GM21529 (cell line): ENCODE measurements at regions not wholly inside any gene's neighbourhood (a gene's known extent, or its start where the extent isn't known, plus 50 kb on each side); places are given as distances from the start of the nearest gene placed in this dataset.

Source experiments
- ATAC-seq: cut with Tn5 transposase; IDR thresholded peaks from one replicate; pipeline ENCODE4 v1.9.1; 2021; ENCODE audit not compliant: unreplicated experiment

- no peak for ATAC-seq
Observed at GRCh38 chr13:97057176-97057575, 62.9 kb upstream of the OXGR1 start.

DNA sequence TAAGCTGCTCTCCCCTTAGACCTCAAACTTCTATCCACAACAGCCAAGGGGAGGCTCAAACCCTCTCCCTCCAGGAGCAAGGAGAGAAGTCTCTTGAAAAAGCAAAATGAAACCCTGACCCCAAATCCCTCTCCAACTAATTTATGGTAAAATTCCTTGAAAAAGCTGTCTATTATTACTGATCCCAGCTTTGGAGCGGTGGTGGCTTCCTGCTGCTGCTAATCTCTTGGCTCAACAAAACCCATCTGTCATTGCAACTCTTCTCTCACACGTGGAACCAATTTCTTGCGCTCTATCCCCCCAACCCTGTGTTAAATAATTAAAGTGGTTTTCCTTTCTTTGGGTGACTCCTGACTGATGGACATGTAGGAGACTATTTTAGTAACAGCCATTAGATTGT lies 64.1 kb upstream of the OXGR1 start:
- ATAC-seq: no peak

DNA sequence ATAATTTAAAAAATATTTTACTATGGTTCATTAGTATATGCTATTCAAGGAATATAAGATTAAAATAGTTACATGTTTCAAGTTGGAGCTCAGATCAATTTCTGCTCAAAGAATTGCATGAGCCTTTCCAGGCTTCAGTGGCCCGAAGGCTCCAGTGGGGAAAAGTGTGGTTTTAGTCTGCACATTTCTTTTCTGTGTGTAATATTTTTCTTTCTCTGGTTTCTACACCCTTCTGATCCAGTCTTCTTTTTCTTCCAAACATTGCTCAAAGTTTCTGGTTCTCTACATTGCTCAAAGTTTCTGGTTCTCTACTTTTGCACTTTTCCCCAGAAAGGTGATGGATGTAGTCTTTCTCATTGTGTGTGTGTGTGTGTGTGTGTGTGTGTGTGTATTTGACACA lies 64.7 kb upstream of the OXGR1 start:
- ATAC-seq: no peak

- no peak for ATAC-seq
Observed at GRCh38 chr13:97067017-97067895, 73.0 kb upstream of the OXGR1 start.

DNA sequence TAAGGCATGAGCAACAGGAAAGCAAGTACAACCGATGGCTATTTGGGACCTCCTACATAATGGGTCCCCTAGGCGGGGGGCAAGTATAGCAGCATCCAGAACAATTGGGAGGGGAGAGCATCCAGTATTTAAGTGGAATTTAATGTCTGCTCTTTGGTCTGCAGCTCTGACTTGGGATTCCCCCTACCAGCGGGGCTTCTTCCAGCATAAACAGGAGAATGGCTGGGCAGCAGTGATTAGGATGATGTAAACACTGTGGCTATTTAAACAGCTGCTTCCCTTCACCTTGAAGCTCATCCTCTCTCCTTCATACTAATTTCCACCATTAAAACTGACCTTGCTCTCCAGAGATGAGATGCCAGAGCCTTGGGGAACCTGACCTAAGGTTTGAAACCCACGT lies 73.9 kb upstream of the OXGR1 start:
- ATAC-seq: no peak

DNA sequence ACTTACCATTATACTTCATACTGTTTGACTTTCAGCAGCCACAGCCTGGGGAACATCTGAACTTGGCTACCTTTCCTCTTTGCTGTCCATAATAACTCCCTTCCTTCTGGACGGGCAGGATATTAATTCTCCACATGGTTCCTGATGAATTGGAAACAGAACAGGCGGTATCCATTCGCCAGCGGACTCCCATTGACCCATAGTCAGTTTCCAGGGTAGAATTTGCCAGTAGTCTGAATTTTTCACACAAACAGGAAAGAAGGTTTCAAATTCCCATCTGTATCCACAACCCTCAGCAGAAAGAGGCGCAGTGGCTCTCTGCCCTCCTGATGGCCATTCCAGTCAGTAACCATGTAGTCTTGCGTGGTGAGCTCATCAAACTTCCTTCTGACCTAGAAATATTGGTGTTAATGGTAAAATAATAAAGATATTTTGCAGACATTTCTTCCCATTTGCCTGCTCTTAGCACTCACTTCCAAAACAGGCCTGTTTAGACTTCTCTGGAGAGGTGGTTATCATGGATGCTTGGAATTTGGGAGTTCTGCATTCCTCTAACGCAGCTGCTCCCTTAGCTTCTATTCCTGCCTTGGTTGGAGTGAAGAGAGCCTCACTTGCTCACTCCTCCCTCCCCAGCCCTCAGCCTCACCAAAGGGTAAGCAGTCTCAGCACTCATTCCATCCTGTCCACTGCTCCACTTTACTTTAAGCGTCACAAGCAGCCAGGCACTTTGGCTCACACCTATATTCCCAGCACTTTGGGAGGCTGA lies 75.0 kb upstream of the OXGR1 start:
- no peak for ATAC-seq

DNA sequence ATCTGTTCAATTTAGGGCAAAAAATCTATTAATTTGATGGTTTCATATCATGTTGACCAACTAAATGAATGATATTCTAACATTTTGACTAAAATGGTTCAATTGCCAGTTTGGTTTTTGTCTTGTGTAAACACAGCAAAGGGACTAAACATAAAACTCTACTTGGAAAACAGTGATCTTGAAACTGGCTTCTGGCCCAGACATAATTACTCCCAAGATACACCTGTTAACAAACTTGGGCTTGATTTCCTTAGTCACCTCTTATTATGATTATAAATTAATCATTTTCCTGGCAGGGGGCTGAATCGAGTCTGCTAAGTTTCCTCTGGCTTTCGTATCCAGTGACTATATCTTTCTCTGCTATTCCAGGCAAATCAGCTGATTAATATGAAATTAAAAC lies 78.0 kb upstream of the OXGR1 start:
- ATAC-seq: no peak

GRCh38 chr13:97074618-97075017 lies 80.3 kb upstream of the OXGR1 start:
- no peak for ATAC-seq

- ATAC-seq: no peak
Observed at GRCh38 chr13:97076898-97077297, 82.6 kb upstream of the OXGR1 start.

DNA sequence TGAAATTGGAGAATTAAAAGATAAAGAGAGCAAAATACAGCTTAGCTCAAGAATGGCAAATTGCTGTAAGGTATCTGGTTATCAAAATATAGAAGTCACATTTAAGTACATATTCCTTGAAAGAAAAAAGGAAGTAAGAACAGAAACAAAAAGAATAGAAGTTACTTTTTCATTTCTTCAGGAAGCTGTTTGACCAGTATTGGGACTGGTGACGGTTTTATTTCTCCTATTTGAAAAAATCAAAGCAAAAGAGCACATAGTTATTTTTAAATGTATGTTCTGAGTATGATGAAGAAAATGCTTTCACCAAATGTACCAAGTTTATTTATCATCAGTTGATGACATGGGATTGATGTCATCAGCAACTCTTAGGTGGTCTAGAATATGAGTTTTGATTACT lies 83.1 kb upstream of the OXGR1 start:
- ATAC-seq: no peak

- no peak for ATAC-seq
Observed at GRCh38 chr13:97079726-97080125, 85.5 kb upstream of the OXGR1 start.

- ATAC-seq: no peak
Observed at GRCh38 chr13:97082461-97083207, 88.4 kb upstream of the OXGR1 start.

DNA sequence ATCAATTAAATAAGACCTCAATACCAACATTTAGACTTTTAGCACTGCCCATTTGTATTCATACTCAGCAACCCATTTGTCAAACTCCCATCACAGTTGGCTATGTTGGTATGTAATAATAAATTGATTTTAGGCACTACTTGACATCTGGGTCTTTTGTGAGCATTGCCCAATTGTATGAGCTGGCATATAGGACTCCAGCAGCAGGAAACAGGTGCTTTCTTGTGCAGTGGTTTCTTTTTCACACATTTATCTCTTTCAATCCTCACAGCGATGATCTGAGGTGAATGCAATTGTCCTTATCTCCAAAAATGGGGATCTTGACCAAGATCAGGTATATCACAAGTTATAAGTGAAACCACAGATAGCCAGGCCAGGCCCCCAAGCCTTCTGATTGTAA lies 96.9 kb upstream of the OXGR1 start:
- ATAC-seq: no peak

DNA sequence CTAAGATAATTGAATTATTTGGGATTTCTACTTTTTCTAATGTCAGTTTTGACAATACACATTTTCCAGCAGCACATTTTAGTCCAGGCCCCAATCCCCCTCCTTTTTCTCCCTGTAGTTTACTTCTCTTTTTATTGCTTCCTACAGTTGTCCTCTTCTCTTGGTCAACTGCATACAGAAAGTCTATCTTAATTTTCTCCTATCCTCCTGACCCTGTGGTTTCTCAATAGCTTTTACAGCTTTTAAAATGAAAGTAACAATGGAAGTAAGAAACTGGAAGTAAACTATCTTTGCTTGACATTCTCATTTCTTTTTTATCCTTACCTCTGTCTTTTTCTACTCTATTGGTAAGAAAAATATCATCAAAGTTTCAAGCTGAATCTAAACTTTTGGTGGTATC lies 106.5 kb upstream of the OXGR1 start:
- ATAC-seq: no peak

- ATAC-seq: no peak
Observed at GRCh38 chr13:97101912-97102708, 107.8 kb upstream of the OXGR1 start.

- ATAC-seq: no peak
Observed at GRCh38 chr13:97106323-97106722, 112.0 kb upstream of the OXGR1 start.

DNA sequence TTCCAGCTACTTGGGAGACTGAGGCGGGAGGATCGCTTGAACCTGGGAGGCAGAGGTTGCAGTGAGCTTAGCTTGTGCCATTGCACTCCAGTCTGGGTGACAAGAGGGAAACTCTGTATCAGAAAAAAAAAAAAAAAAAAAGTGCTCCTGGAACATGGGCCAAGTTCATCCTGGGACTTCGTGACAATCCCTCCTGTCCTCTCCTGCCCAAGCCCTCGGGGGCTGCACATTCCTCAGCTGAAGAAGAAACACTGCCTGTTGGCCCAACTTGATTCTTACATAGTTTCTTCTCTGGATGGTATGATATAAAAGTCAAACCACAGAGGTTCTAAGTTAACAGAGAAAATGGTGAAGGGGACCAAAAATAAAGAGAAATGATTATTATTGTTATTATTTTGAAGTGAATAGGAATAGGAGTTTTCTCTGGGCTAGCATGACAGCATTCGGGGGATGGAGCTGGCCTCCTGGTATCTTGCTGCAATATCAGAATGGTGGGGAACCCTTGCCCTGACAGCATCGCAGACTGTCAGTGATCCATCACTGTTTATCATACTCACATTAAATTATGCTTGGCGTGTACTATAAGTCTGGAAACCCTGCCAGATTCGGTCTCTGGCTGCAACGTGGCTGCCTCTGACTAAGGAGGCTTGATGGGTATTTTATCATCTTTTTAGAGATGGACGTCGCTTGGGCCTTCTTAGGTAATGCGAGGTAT lies 113.7 kb upstream of the OXGR1 start:
- ATAC-seq: no peak

DNA sequence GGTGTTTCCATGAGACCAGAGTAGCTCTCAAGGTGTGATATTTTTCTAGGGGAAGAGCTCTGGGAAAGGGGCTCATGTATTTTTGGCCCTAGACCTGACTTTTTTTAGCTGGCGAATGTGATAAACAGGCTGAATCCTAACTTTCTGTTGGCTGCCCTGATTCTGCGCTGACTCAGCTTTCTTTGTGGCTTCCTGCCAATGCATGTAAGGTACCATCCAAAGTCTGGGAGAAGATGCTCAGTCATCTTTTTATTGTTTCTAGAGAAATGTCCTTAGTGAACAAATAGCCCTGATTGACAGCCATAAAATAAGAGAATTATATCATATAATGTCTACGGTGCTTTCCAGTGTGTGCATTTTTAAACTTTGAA lies 113.6 kb upstream of the MBNL2 start:
- no peak for ATAC-seq

DNA sequence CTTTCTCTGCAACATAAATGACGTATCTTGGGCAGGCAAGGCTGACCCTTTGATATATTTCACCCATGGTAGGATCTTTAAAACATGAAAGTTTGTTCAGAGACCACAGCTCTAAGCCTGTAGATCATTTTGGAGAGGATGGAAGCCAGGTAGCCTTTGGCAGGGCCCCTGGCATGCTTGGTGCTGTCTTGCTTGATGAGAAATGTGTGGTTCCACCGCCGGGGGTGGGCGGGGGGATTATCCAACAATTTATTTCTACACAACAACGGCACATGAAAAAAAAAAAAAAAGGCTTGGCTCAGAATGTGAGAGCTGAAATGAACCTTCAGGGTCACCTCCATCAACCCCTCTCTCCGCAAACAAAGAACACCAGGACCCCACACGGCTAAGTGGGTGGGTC lies 112.9 kb upstream of the MBNL2 start:
- no peak for ATAC-seq

GRCh38 chr13:97109841-97110492 lies 112.2 kb upstream of the MBNL2 start:
- peak; percentile 96 for ATAC-seq
